ENCODE measurements at regions not wholly inside any gene's neighbourhood (a gene's known extent, or its start where the extent isn't known, plus 50 kb on each side); places are given as distances from the start of the nearest gene placed in this dataset.

GRCh38 chr7:32330602-32331001 lies 159.6 kb downstream of the LSM5 start:
- H3K79me2 ChIP-seq (ENCODE audit: insufficient read depth, low read length): no peaks in the 10 kb centered on the region
- no peaks in the 10 kb centered on the region for H3K9me2 ChIP-seq (ENCODE audit: insufficient read depth)
- ChIA-PET RAD21 (ENCODE audit: low non-redundant PET in 1 of 2, low total read pairs in 2 of 2, uncharacterized antibody in 2 of 2, unreplicated experiment in 2 of 2) (no interaction called here), CTCF (no interaction called here), POLR2A (no interaction called here)
- no TSS peak for BruUV-seq (replicated peaks)
- H3K9ac ChIP-seq (ENCODE audit: low read length): no peak overlapping the region
- H3K9me3 ChIP-seq (ENCODE audit: control insufficient read depth in 1 of 2, insufficient read depth in 1 of 2, low read depth in 1 of 2, low read length in 2 of 2): no peaks in the 10 kb centered on the region
- no peaks in the 10 kb centered on the region for H3K36me3 ChIP-seq (ENCODE audit: control insufficient read depth in 1 of 2, insufficient read depth in 2 of 2, low read length in 2 of 2)
- intact Hi-C loops (cut with micrococcal nuclease): no loop called here
- peaks cover 25% of the 10 kb centered on the region for H3K27me3 ChIP-seq (ENCODE audit: insufficient read depth, low read length)
- no peak overlapping the region for H3K27ac ChIP-seq (ENCODE audit: low read depth, low read length)
- H4K20me1 ChIP-seq (ENCODE audit: insufficient read depth): no peaks in the 10 kb centered on the region
- no peak for ATAC-seq
- no peak overlapping the region for H2AFZ ChIP-seq (ENCODE audit: low read depth, low read length, poor library complexity, severe bottlenecking)
- no peak overlapping the region for H3K4me2 ChIP-seq (ENCODE audit: low read length)
- no peak for DNase-seq (ENCODE audit: low read depth, low spot score)
- TF ChIP-seq, protein P1, sequence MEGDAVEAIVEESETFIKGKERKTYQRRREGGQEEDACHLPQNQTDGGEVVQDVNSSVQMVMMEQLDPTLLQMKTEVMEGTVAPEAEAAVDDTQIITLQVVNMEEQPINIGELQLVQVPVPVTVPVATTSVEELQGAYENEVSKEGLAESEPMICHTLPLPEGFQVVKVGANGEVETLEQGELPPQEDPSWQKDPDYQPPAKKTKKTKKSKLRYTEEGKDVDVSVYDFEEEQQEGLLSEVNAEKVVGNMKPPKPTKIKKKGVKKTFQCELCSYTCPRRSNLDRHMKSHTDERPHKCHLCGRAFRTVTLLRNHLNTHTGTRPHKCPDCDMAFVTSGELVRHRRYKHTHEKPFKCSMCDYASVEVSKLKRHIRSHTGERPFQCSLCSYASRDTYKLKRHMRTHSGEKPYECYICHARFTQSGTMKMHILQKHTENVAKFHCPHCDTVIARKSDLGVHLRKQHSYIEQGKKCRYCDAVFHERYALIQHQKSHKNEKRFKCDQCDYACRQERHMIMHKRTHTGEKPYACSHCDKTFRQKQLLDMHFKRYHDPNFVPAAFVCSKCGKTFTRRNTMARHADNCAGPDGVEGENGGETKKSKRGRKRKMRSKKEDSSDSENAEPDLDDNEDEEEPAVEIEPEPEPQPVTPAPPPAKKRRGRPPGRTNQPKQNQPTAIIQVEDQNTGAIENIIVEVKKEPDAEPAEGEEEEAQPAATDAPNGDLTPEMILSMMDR (IDR thresholded peaks at IDR 0.05 in 2 of 3, conservative IDR thresholded peaks at IDR 0.05 in 1 of 3; ENCODE audit: borderline replicate concordance in 1 of 3, insufficient read depth in 1 of 3, low read depth in 2 of 3, low read length in 2 of 3): no peak
- TF ChIP-seq EZH2 (IDR thresholded peaks at IDR 0.05): no peak
- TF ChIP-seq ELF1 (IDR thresholded peaks at IDR 0.05; ENCODE audit: borderline replicate concordance, low read depth): no peak
- TF ChIP-seq EZH2phosphoT487 (IDR thresholded peaks at IDR 0.05; ENCODE audit: borderline replicate concordance): no peak
- TF ChIP-seq, protein P2, sequence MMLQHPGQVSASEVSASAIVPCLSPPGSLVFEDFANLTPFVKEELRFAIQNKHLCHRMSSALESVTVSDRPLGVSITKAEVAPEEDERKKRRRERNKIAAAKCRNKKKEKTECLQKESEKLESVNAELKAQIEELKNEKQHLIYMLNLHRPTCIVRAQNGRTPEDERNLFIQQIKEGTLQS (IDR thresholded peaks at IDR 0.05): no peak
- no peaks in the 10 kb centered on the region for H3K4me1 ChIP-seq (ENCODE audit: control insufficient read depth in 1 of 2, insufficient read depth in 2 of 2, low read length in 2 of 2)
- H3K4me3 ChIP-seq (replicated peaks in 1 of 2; ENCODE audit: low read depth in 1 of 2, low read length in 2 of 2): no peak overlapping the region

GRCh38 chr7:32326078-32326477 lies 164.1 kb downstream of the LSM5 start:
- no peak overlapping the region for H3K4me3 ChIP-seq (replicated peaks in 1 of 2; ENCODE audit: low read depth in 1 of 2, low read length in 2 of 2)
- H3K9me3 ChIP-seq (ENCODE audit: control insufficient read depth in 1 of 2, insufficient read depth in 1 of 2, low read depth in 1 of 2, low read length in 2 of 2): no peaks in the 10 kb centered on the region
- H3K27ac ChIP-seq (ENCODE audit: low read depth, low read length): no peak overlapping the region
- H3K9me2 ChIP-seq (ENCODE audit: insufficient read depth): no peaks in the 10 kb centered on the region
- ATAC-seq (no peak), DNase-seq (ENCODE audit: low read depth, low spot score) (no peak)
- no peaks in the 10 kb centered on the region for H3K36me3 ChIP-seq (ENCODE audit: control insufficient read depth in 1 of 2, insufficient read depth in 2 of 2, low read length in 2 of 2)
- ChIA-PET RAD21 (ENCODE audit: low non-redundant PET in 1 of 2, low total read pairs in 2 of 2, uncharacterized antibody in 2 of 2, unreplicated experiment in 2 of 2) (no interaction called here), POLR2A (no interaction called here), CTCF (no interaction called here)
- H3K79me2 ChIP-seq (ENCODE audit: insufficient read depth, low read length): no peaks in the 10 kb centered on the region
- H2AFZ ChIP-seq (ENCODE audit: low read depth, low read length, poor library complexity, severe bottlenecking): no peak overlapping the region
- no peaks in the 10 kb centered on the region for H4K20me1 ChIP-seq (ENCODE audit: insufficient read depth)
- no peaks in the 10 kb centered on the region for H3K4me1 ChIP-seq (ENCODE audit: control insufficient read depth in 1 of 2, insufficient read depth in 2 of 2, low read length in 2 of 2)
- no peak for TF ChIP-seq RAD21 (IDR thresholded peaks at IDR 0.05; ENCODE audit: low read depth)
- TF ChIP-seq ZNF274 (IDR thresholded peaks at IDR 0.05; ENCODE audit: low read depth, low read length): no peak
- no peak for TF ChIP-seq SP1 (IDR thresholded peaks at IDR 0.05; ENCODE audit: low read depth)
- no peak for TF ChIP-seq EGR1 (IDR thresholded peaks at IDR 0.05; ENCODE audit: low read depth)
- TF ChIP-seq, protein P3, sequence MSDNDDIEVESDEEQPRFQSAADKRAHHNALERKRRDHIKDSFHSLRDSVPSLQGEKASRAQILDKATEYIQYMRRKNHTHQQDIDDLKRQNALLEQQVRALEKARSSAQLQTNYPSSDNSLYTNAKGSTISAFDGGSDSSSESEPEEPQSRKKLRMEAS (IDR thresholded peaks at IDR 0.05): no peak
- no peak for TF ChIP-seq ELF1 (IDR thresholded peaks at IDR 0.05; ENCODE audit: borderline replicate concordance, low read depth)
- TF ChIP-seq CEBPB (IDR thresholded peaks at IDR 0.05; ENCODE audit: low read depth): no peak
- no peak for TF ChIP-seq TCF7L2 (IDR thresholded peaks at IDR 0.05; ENCODE audit: borderline replicate concordance, extremely low read depth, insufficient read depth, insufficient read length)
- TF ChIP-seq, protein P1 (IDR thresholded peaks at IDR 0.05 in 2 of 3, conservative IDR thresholded peaks at IDR 0.05 in 1 of 3; ENCODE audit: borderline replicate concordance in 1 of 3, insufficient read depth in 1 of 3, low read depth in 2 of 3, low read length in 2 of 3): no peak
- TF ChIP-seq, protein P2 (IDR thresholded peaks at IDR 0.05): no peak
- H3K27me3 ChIP-seq (ENCODE audit: insufficient read depth, low read length): peaks cover 47% of the 10 kb centered on the region
- no peak overlapping the region for H3K9ac ChIP-seq (ENCODE audit: low read length)
- intact Hi-C loops (cut with micrococcal nuclease): no loop called here
- no peak overlapping the region for H3K4me2 ChIP-seq (ENCODE audit: low read length)
- no TSS peak for BruUV-seq (replicated peaks)

Measured in HCT116 (cell line).